ENCODE measurements at regions not wholly inside any gene's neighbourhood (a gene's known extent, or its start where the extent isn't known, plus 50 kb on each side); places are given as distances from the start of the nearest gene placed in this dataset.

- DNase-seq (ENCODE audit: low read depth in 2 of 2), result no peak
Measured at GRCh38 chr7:116310141-116310540, 99.8 kb downstream of the TES start.

- DNase-seq (ENCODE audit: low read depth in 2 of 2), result no peak
Measured at GRCh38 chr7:116311259-116311658, 100.9 kb downstream of the TES start.

- no peak for DNase-seq (ENCODE audit: low read depth in 2 of 2)
Measured at GRCh38 chr7:116311816-116312471, 101.6 kb downstream of the TES start.

- DNase-seq (ENCODE audit: low read depth in 2 of 2), result no peak
Measured at GRCh38 chr7:116315293-116315692, 105.0 kb downstream of the TES start.

GRCh38 chr7:116315803-116316202 is 105.5 kb downstream of the TES start:
- no peak for DNase-seq (ENCODE audit: low read depth in 2 of 2)

- DNase-seq (ENCODE audit: low read depth in 2 of 2), result peak; percentile 90 to 92
Measured at GRCh38 chr7:116316838-116317628, 106.7 kb downstream of the TES start.

GRCh38 chr7:116317907-116318306 is 107.6 kb downstream of the TES start:
- DNase-seq (ENCODE audit: low read depth in 2 of 2), result no peak

GRCh38 chr7:116322541-116322940 is 112.2 kb downstream of the TES start:
- DNase-seq (ENCODE audit: low read depth in 2 of 2), result no peak

- DNase-seq (ENCODE audit: low read depth in 2 of 2), result no peak
Measured at GRCh38 chr7:116324582-116324981, 114.2 kb downstream of the TES start.

GRCh38 chr7:116325517-116325916 is 115.2 kb downstream of the TES start:
- no peak for DNase-seq (ENCODE audit: low read depth in 2 of 2)

GRCh38 chr7:116327135-116327534 is 116.8 kb downstream of the TES start:
- DNase-seq (ENCODE audit: low read depth in 2 of 2), result no peak

GRCh38 chr7:116327752-116328151 is 117.4 kb downstream of the TES start:
- peak; percentile 59 to 60 for DNase-seq (ENCODE audit: low read depth in 2 of 2)

- peak; percentile 30 to 45 for DNase-seq (ENCODE audit: low read depth in 2 of 2)
Measured at GRCh38 chr7:116328161-116328560, 117.8 kb downstream of the TES start.

- DNase-seq (ENCODE audit: low read depth in 2 of 2), result no peak
Measured at GRCh38 chr7:116329686-116330503, 119.6 kb downstream of the TES start.

GRCh38 chr7:116331020-116331419 is 120.7 kb downstream of the TES start:
- peak; percentile 81 to 88 for DNase-seq (ENCODE audit: low read depth in 2 of 2)

- DNase-seq (ENCODE audit: low read depth in 2 of 2), result no peak
Measured at GRCh38 chr7:116332766-116333165, 122.4 kb downstream of the TES start.

GRCh38 chr7:116334555-116334954 is 124.2 kb downstream of the TES start:
- DNase-seq (ENCODE audit: low read depth in 2 of 2), result no peak

- DNase-seq (ENCODE audit: low read depth in 2 of 2), result no peak
Measured at GRCh38 chr7:116337018-116337417, 126.7 kb downstream of the TES start.

GRCh38 chr7:116337800-116338199 is 127.5 kb downstream of the TES start:
- no peak for DNase-seq (ENCODE audit: low read depth in 2 of 2)

GRCh38 chr7:116339564-116339963 is 129.2 kb downstream of the TES start:
- no peak for DNase-seq (ENCODE audit: low read depth in 2 of 2)

GRCh38 chr7:116340201-116340847 is 130.0 kb downstream of the TES start:
- DNase-seq (ENCODE audit: low read depth in 2 of 2), result no peak

Data from fibroblast of skin of left biceps (primary cell).